Right atrium auricular region (tissue), 2 donors: ENCODE measurements at regions not wholly inside any gene's neighbourhood (a gene's known extent, or its start where the extent isn't known, plus 50 kb on each side); places are given as distances from the start of the nearest gene placed in this dataset.

Source experiments
- DNase-seq: peaks from one replicate; pipeline ENCODE4 v3.0.0-alpha.2; 2019; ENCODE audit warnings: low spot score
- H3K27ac ChIP-seq, 2 donors: fragments of 200-600 bp; sonication (generic); 1 replicate in 1 of 2; 2 replicates in 1 of 2; pipeline ENCODE4 v1.5.1; 2016 to 2019
- H3K27me3 ChIP-seq, 2 donors: fragments of 200-600 bp; sonication (generic); one replicate each; pipeline versions ENCODE4 v1.5.1 to v1.6.0; 2017 to 2019
- H3K36me3 ChIP-seq: fragments of 200-600 bp; sonication (generic); one replicate; pipeline ENCODE4 v1.5.1; 2016
- H3K4me1 ChIP-seq, 2 donors: fragments of 200-600 bp; sonication (generic); one replicate each; pipeline versions ENCODE4 v1.5.1 to v1.6.0; 2017 to 2019
- H3K4me3 ChIP-seq, 2 donors: fragments of 200-600 bp; sonication (generic); 1 replicate in 1 of 2; 2 replicates in 1 of 2; pipeline ENCODE4 v1.5.1; 2017 to 2019; ENCODE audit warnings: mild to moderate bottlenecking in 1 of 2, moderate library complexity in 1 of 2
- H3K9me3 ChIP-seq, 2 donors: fragments of 200-600 bp; sonication (generic); one replicate each; pipeline ENCODE4 v1.5.1; 2019
- CTCF ChIP-seq, 2 donors: fragments of 200-600 bp; sonication (generic); IDR thresholded peaks; one replicate each; pipeline ENCODE4 v1.5.1; 2019; ENCODE audit warnings: antibody characterized with exemption in 2 of 2

GRCh38 chr4:174099712-174100111 is 183.8 kb downstream of the FBXO8 start:
- H3K9me3 ChIP-seq: no peaks in the 10 kb centered on the region
- no peak for TF ChIP-seq CTCF (IDR thresholded peaks at IDR 0.05)

GRCh38 chr4:174096999-174097398 is 186.5 kb downstream of the FBXO8 start:
- H3K4me1 ChIP-seq: no peaks in the 10 kb centered on the region
- H3K36me3 ChIP-seq: no peaks in the 10 kb centered on the region
- no peak overlapping the region for H3K4me3 ChIP-seq
- no peak for TF ChIP-seq CTCF (IDR thresholded peaks at IDR 0.05)
- H3K27me3 ChIP-seq: no peaks in the 10 kb centered on the region
- no peak for DNase-seq
- H3K9me3 ChIP-seq: no peaks in the 10 kb centered on the region
- H3K27ac ChIP-seq: no peak overlapping the region

More at GRCh38 chr4:174099712-174100111, 183.8 kb downstream of the FBXO8 start:
- no peak for DNase-seq
- Histone ChIP-seq H3K27ac (no peak overlapping the region), H3K4me3 (no peak overlapping the region), H3K36me3 (no peaks in the 10 kb centered on the region), H3K27me3 (no peaks in the 10 kb centered on the region), H3K4me1 (no peaks in the 10 kb centered on the region)

- no peaks in the 10 kb centered on the region for H3K4me1 ChIP-seq
- no peak for TF ChIP-seq CTCF (IDR thresholded peaks at IDR 0.05)
- H3K27me3 ChIP-seq: no peaks in the 10 kb centered on the region
- H3K36me3 ChIP-seq: no peaks in the 10 kb centered on the region
- no peak overlapping the region for H3K4me3 ChIP-seq
- H3K9me3 ChIP-seq: no peaks in the 10 kb centered on the region
- no peak overlapping the region for H3K27ac ChIP-seq
- no peak for DNase-seq
Observed at GRCh38 chr4:174096456-174096855, 187.0 kb downstream of the FBXO8 start.

- Histone ChIP-seq H3K9me3 (no peaks in the 10 kb centered on the region), H3K27me3 (no peaks in the 10 kb centered on the region), H3K4me3 (no peak overlapping the region), H3K27ac (no peak overlapping the region), H3K4me1 (no peaks in the 10 kb centered on the region), H3K36me3 (no peaks in the 10 kb centered on the region)
- no peak for TF ChIP-seq CTCF (IDR thresholded peaks at IDR 0.05)
- no peak for DNase-seq
Observed at GRCh38 chr4:174091130-174091529, 192.3 kb downstream of the FBXO8 start.

GRCh38 chr4:174089711-174090110 is 193.8 kb downstream of the FBXO8 start:
- TF ChIP-seq CTCF (IDR thresholded peaks at IDR 0.05): no peak
- no peak overlapping the region for H3K27ac ChIP-seq
- H3K9me3 ChIP-seq: no peaks in the 10 kb centered on the region
- H3K36me3 ChIP-seq: no peaks in the 10 kb centered on the region
- no peaks in the 10 kb centered on the region for H3K4me1 ChIP-seq
- H3K27me3 ChIP-seq: no peaks in the 10 kb centered on the region
- DNase-seq: no peak
- H3K4me3 ChIP-seq: no peak overlapping the region

GRCh38 chr4:174088795-174089194 is 194.7 kb downstream of the FBXO8 start:
- TF ChIP-seq CTCF (IDR thresholded peaks at IDR 0.05): no peak
- no peak overlapping the region for H3K27ac ChIP-seq
- no peaks in the 10 kb centered on the region for H3K36me3 ChIP-seq

More at GRCh38 chr4:174088795-174089194, 194.7 kb downstream of the FBXO8 start:
- H3K4me3 ChIP-seq: no peak overlapping the region
- H3K27me3 ChIP-seq: no peaks in the 10 kb centered on the region
- no peaks in the 10 kb centered on the region for H3K4me1 ChIP-seq
- no peaks in the 10 kb centered on the region for H3K9me3 ChIP-seq
- no peak for DNase-seq
